Neuron (in vitro differentiated cells): ENCODE measurements at regions not wholly inside any gene's neighbourhood (a gene's known extent, or its start where the extent isn't known, plus 50 kb on each side); places are given as distances from the start of the nearest gene placed in this dataset.

ENCODE experiments used
- H2AFZ ChIP-seq: one replicate; pipeline ENCODE4 v1.6.1; 2013; ENCODE audit warnings: low read depth, mild to moderate bottlenecking, inconsistent platforms, low read length, moderate library complexity
- H3K27me3 ChIP-seq: one replicate; pipeline ENCODE4 v1.6.1; 2013; ENCODE audit warnings: low read length; ENCODE audit not compliant: insufficient read depth
- H3K36me3 ChIP-seq: one replicate; pipeline ENCODE4 v1.6.1; 2013; ENCODE audit warnings: low read length; ENCODE audit not compliant: insufficient read depth
- H3K4me1 ChIP-seq: one replicate; pipeline ENCODE4 v1.6.1; 2013; ENCODE audit warnings: low read length; ENCODE audit not compliant: insufficient read depth
- H3K4me3 ChIP-seq: 2 replicates; pipeline ENCODE4 v1.5.1; 2013; ENCODE audit warnings: mild to moderate bottlenecking, low read length, moderate library complexity
- H3K9me3 ChIP-seq: one replicate; pipeline ENCODE4 v1.6.1; 2013; ENCODE audit warnings: low read length

DNA sequence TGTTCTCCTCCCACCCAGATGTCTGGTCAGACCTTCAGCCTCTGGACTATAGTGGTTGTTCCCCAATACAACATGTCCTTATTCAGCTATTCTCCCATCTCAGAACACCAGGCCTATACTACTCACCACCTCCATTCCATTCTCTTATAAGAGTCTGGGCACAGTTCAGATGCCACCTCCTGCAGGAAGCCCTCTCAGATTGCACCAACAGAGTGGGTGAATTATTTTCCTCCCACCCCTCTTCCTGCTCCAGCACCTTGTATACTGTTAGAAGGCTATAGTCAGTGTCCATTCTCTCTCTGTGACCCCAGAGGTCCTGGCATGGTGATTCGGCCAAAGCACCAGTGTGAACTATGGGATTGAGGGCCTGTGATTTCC is 204.6 kb downstream of the GLI2 start:
- H3K36me3 ChIP-seq, result peaks cover 20% of the 10 kb centered on the region
- H2AFZ ChIP-seq, result no peak overlapping the region
- peaks cover 7% of the 10 kb centered on the region for H3K4me1 ChIP-seq
- no peaks in the 10 kb centered on the region for H3K9me3 ChIP-seq
- no peak overlapping the region for H3K4me3 ChIP-seq
- H3K27me3 ChIP-seq, result no peaks in the 10 kb centered on the region

DNA sequence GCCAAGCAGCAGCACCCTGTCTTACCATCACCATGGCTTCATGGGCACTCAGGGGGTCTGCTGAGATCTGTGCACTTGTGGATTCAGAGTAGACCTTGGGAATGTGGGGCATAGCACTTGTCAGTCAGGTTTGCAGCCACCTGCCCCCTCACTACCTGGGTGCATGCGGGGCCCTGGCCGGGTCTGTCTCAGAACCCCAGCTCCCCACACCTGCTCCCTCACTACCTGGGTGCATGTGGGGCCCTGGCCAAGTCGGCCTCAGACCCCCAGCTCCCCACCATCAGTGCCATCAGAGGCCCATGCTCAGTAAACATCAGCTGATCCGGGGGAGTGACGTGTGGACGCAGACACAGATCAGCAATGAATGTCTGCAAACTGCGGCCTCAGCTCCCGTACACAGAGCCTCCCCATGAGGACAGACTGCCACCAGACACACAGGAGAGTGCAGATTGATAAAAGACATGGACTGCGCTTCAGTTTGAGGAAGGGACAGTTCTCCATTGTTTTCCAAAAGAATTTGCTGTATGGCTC is 205.1 kb downstream of the GLI2 start:
- Histone ChIP-seq H3K27me3 (no peaks in the 10 kb centered on the region), H3K36me3 (peaks cover 20% of the 10 kb centered on the region), H3K9me3 (no peaks in the 10 kb centered on the region), H3K4me1 (peaks cover 8% of the 10 kb centered on the region), H2AFZ (no peak overlapping the region), H3K4me3 (no peak overlapping the region)

DNA sequence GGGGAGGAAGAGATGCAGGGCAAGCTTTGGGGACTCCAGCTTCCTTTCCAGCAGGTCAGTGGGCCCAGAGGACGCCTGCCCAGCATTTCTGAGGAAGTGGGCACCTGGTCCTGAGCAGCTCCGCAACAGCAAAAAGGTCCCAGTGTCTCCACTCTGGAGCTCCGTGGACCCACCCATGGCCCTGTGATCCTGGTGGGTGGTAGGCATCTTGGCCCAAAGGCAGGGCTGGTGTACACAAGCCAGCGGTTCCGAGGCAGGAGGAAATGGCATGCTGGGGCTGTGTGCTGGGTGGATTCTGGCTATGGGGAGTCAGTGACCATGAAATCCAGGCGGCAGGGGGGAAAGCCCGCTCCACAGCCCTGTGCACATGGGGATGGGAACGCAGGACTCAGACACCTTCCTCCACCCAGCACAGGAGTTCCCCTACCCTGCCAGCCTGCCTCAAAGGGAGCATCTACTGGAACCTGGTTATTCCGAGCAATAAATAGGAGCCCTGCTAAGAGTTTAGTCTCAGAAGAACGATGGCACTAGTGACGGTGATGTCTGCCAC is 206.0 kb downstream of the GLI2 start:
- peaks cover 17% of the 10 kb centered on the region for H3K4me1 ChIP-seq
- H3K36me3 ChIP-seq, result peaks cover 20% of the 10 kb centered on the region
- H3K27me3 ChIP-seq, result no peaks in the 10 kb centered on the region
- no peaks in the 10 kb centered on the region for H3K9me3 ChIP-seq
- H2AFZ ChIP-seq, result no peak overlapping the region
- no peak overlapping the region for H3K4me3 ChIP-seq

GRCh38 chr2:120942658-120943057 is 207.0 kb downstream of the GLI2 start:
- Histone ChIP-seq H3K4me3 (no peak overlapping the region), H3K27me3 (no peaks in the 10 kb centered on the region), H2AFZ (no peak overlapping the region), H3K9me3 (no peaks in the 10 kb centered on the region), H3K36me3 (peaks cover 20% of the 10 kb centered on the region), H3K4me1 (peaks cover 17% of the 10 kb centered on the region)

DNA sequence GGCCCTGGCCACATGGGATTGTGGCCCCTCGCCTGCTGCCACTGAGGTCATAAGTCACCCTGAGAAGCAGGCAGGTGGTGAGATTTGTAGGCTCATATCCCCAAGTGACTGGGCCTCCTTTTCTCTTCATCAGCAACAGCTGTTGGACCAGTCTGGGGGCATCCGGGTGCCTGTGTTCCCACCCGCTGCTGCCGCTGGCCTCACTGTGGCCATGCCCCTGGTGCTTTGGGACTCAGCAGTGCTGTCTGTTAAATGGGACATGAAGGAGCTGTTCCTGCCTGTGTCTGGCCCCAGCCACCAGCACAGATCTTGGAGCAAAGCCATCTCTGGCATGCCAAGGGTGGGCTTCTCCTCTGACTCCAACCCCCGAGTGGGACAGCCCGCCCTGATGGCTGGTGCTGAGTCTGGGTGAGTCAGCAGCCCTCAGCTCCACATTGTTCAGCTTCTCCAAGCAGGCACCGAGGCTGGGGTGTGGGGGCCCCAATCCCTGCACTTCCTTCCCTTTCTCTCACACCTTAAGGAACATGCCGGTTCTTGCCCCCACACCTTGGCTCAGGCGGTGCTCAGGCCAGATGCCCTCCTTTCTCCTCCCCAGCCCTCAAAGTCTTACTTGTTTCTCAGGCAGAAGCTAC is 207.9 kb downstream of the GLI2 start:
- Histone ChIP-seq H3K9me3 (no peaks in the 10 kb centered on the region), H3K4me3 (no peak overlapping the region), H3K27me3 (no peaks in the 10 kb centered on the region), H3K4me1 (peaks cover 17% of the 10 kb centered on the region), H3K36me3 (peaks cover 14% of the 10 kb centered on the region), H2AFZ (no peak overlapping the region)

DNA sequence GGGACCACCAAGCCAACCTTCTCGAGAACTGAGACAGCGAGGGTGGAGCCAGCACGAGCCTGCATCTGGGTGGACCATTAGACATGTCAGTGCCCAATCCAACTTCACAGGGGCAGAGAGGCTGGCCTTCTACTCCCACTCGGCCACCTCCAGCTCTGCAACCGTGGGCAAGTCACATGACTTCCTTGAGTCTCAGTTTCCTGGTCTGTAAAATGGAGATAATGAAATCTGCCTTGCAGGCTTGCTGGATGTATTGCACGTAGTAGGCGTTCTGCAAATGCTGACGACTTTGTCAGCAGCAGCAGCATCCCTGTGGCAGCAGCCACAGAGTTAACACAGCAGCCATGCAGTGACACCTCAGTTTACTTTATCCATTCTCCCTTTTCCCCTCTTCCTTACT is 208.9 kb downstream of the GLI2 start:
- Histone ChIP-seq H3K4me3 (no peak overlapping the region), H3K36me3 (peaks cover 10% of the 10 kb centered on the region), H2AFZ (no peak overlapping the region), H3K27me3 (no peaks in the 10 kb centered on the region), H3K4me1 (peaks cover 17% of the 10 kb centered on the region), H3K9me3 (no peaks in the 10 kb centered on the region)

DNA sequence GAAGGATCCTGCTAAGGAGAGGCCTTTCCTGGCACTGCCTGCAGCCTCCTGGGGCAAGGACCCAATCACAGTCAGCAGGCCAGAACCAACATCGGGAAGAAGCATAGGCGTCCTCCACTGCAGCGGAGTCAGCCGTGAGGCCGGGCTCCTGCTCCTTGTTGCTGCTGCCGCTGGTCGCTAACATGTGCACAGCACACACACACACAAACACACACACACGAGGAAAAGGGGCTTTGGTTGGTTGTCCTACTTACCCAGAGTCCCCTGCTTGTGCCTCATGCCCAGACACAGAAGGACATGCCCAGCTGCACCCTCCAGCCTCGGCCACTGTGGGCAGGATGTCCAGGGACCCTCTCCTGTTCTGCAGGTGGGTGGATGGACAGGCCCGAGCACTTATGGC is 209.4 kb downstream of the GLI2 start:
- H3K36me3 ChIP-seq, result peaks cover 10% of the 10 kb centered on the region
- H3K9me3 ChIP-seq, result no peaks in the 10 kb centered on the region

GRCh38 chr2:120945832-120946499 is 210.3 kb downstream of the GLI2 start:
- Histone ChIP-seq H2AFZ (no peak overlapping the region), H3K4me1 (peaks cover 20% of the 10 kb centered on the region), H3K27me3 (no peaks in the 10 kb centered on the region), H3K4me3 (no peak overlapping the region), H3K9me3 (no peaks in the 10 kb centered on the region), H3K36me3 (peaks cover 10% of the 10 kb centered on the region)

More for the DNA sequence above, 209.4 kb downstream of the GLI2 start:
- Histone ChIP-seq H3K4me3 (no peak overlapping the region), H2AFZ (no peak overlapping the region), H3K4me1 (peaks cover 17% of the 10 kb centered on the region), H3K27me3 (no peaks in the 10 kb centered on the region)

GRCh38 chr2:120947327-120947726 is 211.7 kb downstream of the GLI2 start:
- H3K36me3 ChIP-seq, result peaks cover 10% of the 10 kb centered on the region
- H3K9me3 ChIP-seq, result no peaks in the 10 kb centered on the region
- no peak overlapping the region for H3K4me3 ChIP-seq
- no peaks in the 10 kb centered on the region for H3K27me3 ChIP-seq
- no peak overlapping the region for H2AFZ ChIP-seq
- peaks cover 32% of the 10 kb centered on the region for H3K4me1 ChIP-seq

DNA sequence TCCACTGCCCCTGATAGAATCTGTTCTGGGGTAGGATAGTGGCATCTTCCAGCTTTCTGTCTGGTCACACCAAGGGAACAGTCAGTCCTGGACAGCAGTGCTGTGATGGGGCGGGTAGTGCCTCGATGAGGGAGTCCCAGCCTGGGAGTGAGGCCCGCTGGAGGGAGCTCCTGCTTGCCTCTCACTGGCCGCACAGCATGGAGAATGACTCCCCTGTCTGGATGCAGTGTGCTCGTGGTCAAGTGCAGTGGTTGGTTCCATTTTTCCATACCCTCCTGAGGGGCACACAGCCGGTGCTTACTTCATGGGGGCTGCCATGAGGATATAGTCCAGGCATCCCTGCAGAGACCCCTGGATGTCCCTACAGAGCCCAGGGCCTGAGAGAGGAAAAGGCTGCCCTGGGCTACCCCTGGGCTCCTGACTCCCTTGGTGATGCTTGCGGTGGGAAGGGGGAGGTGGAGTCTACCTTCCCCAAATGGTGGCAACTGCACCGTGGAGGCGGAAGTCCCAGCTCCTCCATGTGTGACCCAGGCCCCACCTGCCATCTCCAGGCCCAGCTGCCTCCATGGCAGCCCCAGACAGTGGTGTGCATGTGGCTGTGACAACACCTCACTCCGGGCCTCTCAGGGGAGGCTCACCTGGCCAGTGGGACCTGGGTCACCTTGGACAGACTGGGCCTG is 212.5 kb downstream of the GLI2 start:
- Histone ChIP-seq H3K4me1 (peaks cover 32% of the 10 kb centered on the region), H3K9me3 (no peaks in the 10 kb centered on the region), H3K4me3 (no peak overlapping the region), H3K27me3 (no peaks in the 10 kb centered on the region), H2AFZ (no peak overlapping the region), H3K36me3 (peaks cover 10% of the 10 kb centered on the region)

GRCh38 chr2:120948662-120949011 is 213.0 kb downstream of the GLI2 start:
- Histone ChIP-seq H3K4me3 (no peak overlapping the region), H3K27me3 (no peaks in the 10 kb centered on the region), H3K4me1 (peaks cover 32% of the 10 kb centered on the region), H3K36me3 (peaks cover 11% of the 10 kb centered on the region), H3K9me3 (no peaks in the 10 kb centered on the region), H2AFZ (no peak overlapping the region)

- no peaks in the 10 kb centered on the region for H3K27me3 ChIP-seq
- no peak overlapping the region for H2AFZ ChIP-seq
- H3K36me3 ChIP-seq, result peaks cover 17% of the 10 kb centered on the region
- H3K4me1 ChIP-seq, result peaks cover 32% of the 10 kb centered on the region
- H3K9me3 ChIP-seq, result no peaks in the 10 kb centered on the region
- no peak overlapping the region for H3K4me3 ChIP-seq
Observed at GRCh38 chr2:120949027-120949956, 213.6 kb downstream of the GLI2 start.
